NCI-H146 treated with DMSO at 0.1 percent for 48 hours (cell line): ENCODE measurements at regions not wholly inside any gene's neighbourhood (a gene's known extent, or its start where the extent isn't known, plus 50 kb on each side); places are given as distances from the start of the nearest gene placed in this dataset.

ENCODE experiments used
- DNase-seq: peaks from one replicate; lab custom pipeline; 2025; ENCODE audit not compliant: unreplicated experiment; lab: John Stamatoyannopoulos, UW

GRCh38 chr9:99392986-99393385, 170.9 kb downstream of the SEC61B start:
- DNase-seq, result no peak

- no peak for DNase-seq
These were observed 171.9 kb downstream of the SEC61B start for GRCh38 chr9:99393993-99394392.

GRCh38 chr9:99398241-99398640, 176.2 kb downstream of the SEC61B start:
- no peak for DNase-seq

- DNase-seq, result no peak
These were observed 177.4 kb downstream of the SEC61B start for GRCh38 chr9:99399474-99399873.

- no peak for DNase-seq
These were observed 178.2 kb downstream of the SEC61B start for GRCh38 chr9:99400184-99400731.

GRCh38 chr9:99401680-99402504, 179.8 kb downstream of the SEC61B start:
- DNase-seq, result no peak

GRCh38 chr9:99403371-99403770, 181.3 kb downstream of the SEC61B start:
- DNase-seq, result no peak

GRCh38 chr9:99405359-99405758, 183.3 kb downstream of the SEC61B start:
- DNase-seq, result no peak

GRCh38 chr9:99406939-99407338, 184.9 kb downstream of the SEC61B start:
- no peak for DNase-seq

GRCh38 chr9:99411068-99411467, 189.0 kb downstream of the SEC61B start:
- DNase-seq, result no peak

- peak; percentile 67 for DNase-seq
These were observed 189.5 kb downstream of the SEC61B start for GRCh38 chr9:99411479-99412115.

GRCh38 chr9:99412606-99413005, 190.5 kb downstream of the SEC61B start:
- no peak for DNase-seq

- DNase-seq, result no peak
These were observed 192.2 kb downstream of the SEC61B start for GRCh38 chr9:99414321-99414720.

GRCh38 chr9:99415606-99416005, 193.5 kb downstream of the SEC61B start:
- DNase-seq, result no peak

- no peak for DNase-seq
These were observed 193.9 kb downstream of the SEC61B start for GRCh38 chr9:99416007-99416406.

GRCh38 chr9:99419070-99419469, 197.0 kb downstream of the SEC61B start:
- DNase-seq, result no peak

GRCh38 chr9:99421369-99421768, 199.3 kb downstream of the SEC61B start:
- DNase-seq, result no peak

- DNase-seq, result no peak
These were observed 203.0 kb downstream of the SEC61B start for GRCh38 chr9:99425124-99425523.

GRCh38 chr9:99425923-99426842, 204.1 kb downstream of the SEC61B start:
- DNase-seq, result no peak

GRCh38 chr9:99427260-99427659, 205.2 kb downstream of the SEC61B start:
- DNase-seq, result no peak

- DNase-seq, result no peak
These were observed 208.2 kb downstream of the SEC61B start for GRCh38 chr9:99430301-99430700.
